HepG2 (cell line): ENCODE measurements at regions not wholly inside any gene's neighbourhood (a gene's known extent, or its start where the extent isn't known, plus 50 kb on each side); places are given as distances from the start of the nearest gene placed in this dataset.

Source experiments
- HES4 ChIP-seq: sonication (generic); formaldehyde crosslinking; IDR thresholded peaks from 2 replicates; pipeline ENCODE4 v1.9.0; 2021; ENCODE audit warnings: mild to moderate bottlenecking, missing genetic modification reagents, borderline replicate concordance
- KLF16 ChIP-seq, 2 experiments: sonication (generic) in 1 of 2; formaldehyde crosslinking in 1 of 2; IDR thresholded peaks; 2 replicates each; pipeline versions ENCODE4 v1.6.1 to v1.8.0; 2016 to 2023; ENCODE audit warnings: missing genetic modification reagents in 2 of 2, missing compliant biosample characterization in 1 of 2
- ZNF282 ChIP-seq: fragments of 450-650 bp; IDR thresholded peaks from 2 replicates; pipeline ENCODE4 v1.6.1; 2018; ENCODE audit not compliant: partially characterized antibody
- ZNF503 ChIP-seq: sonication (generic); formaldehyde crosslinking; IDR thresholded peaks from 2 replicates; pipeline ENCODE4 v1.4.0; 2020; ENCODE audit warnings: missing genetic modification reagents
- TF ChIP-seq, protein P1 (sequence below): sonication (generic); formaldehyde crosslinking; IDR thresholded peaks from 2 replicates; pipeline ENCODE4 v1.5.0; 2020; ENCODE audit warnings: mild to moderate bottlenecking, missing genetic modification reagents
- TF ChIP-seq, protein P2 (sequence below): sonication (generic); formaldehyde crosslinking; IDR thresholded peaks from 2 replicates; pipeline ENCODE4 v1.5.0; 2020; ENCODE audit warnings: mild to moderate bottlenecking, missing genetic modification reagents, moderate library complexity
- TF ChIP-seq, protein P3 (sequence below): sonication (generic); formaldehyde crosslinking; IDR thresholded peaks from 2 replicates; pipeline ENCODE4 v1.5.1; 2020; ENCODE audit warnings: mild to moderate bottlenecking, missing genetic modification reagents, moderate library complexity

- TF ChIP-seq, protein P1, sequence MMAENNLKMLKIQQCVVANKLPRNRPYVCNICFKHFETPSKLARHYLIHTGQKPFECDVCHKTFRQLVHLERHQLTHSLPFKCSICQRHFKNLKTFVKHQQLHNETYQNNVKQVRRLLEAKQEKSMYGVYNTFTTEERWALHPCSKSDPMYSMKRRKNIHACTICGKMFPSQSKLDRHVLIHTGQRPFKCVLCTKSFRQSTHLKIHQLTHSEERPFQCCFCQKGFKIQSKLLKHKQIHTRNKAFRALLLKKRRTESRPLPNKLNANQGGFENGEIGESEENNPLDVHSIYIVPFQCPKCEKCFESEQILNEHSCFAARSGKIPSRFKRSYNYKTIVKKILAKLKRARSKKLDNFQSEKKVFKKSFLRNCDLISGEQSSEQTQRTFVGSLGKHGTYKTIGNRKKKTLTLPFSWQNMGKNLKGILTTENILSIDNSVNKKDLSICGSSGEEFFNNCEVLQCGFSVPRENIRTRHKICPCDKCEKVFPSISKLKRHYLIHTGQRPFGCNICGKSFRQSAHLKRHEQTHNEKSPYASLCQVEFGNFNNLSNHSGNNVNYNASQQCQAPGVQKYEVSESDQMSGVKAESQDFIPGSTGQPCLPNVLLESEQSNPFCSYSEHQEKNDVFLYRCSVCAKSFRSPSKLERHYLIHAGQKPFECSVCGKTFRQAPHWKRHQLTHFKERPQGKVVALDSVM (CRISPR knock-in tag), result no peak
- TF ChIP-seq ZNF503 (CRISPR knock-in tag) (no peak), KLF16 (CRISPR knock-in tag; IDR thresholded peaks at IDR 0.05) (no peak), HES4 (no peak), ZNF282 (no peak)
- TF ChIP-seq, protein P2, sequence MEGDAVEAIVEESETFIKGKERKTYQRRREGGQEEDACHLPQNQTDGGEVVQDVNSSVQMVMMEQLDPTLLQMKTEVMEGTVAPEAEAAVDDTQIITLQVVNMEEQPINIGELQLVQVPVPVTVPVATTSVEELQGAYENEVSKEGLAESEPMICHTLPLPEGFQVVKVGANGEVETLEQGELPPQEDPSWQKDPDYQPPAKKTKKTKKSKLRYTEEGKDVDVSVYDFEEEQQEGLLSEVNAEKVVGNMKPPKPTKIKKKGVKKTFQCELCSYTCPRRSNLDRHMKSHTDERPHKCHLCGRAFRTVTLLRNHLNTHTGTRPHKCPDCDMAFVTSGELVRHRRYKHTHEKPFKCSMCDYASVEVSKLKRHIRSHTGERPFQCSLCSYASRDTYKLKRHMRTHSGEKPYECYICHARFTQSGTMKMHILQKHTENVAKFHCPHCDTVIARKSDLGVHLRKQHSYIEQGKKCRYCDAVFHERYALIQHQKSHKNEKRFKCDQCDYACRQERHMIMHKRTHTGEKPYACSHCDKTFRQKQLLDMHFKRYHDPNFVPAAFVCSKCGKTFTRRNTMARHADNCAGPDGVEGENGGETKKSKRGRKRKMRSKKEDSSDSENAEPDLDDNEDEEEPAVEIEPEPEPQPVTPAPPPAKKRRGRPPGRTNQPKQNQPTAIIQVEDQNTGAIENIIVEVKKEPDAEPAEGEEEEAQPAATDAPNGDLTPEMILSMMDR, result no peak
- TF ChIP-seq, protein P3, sequence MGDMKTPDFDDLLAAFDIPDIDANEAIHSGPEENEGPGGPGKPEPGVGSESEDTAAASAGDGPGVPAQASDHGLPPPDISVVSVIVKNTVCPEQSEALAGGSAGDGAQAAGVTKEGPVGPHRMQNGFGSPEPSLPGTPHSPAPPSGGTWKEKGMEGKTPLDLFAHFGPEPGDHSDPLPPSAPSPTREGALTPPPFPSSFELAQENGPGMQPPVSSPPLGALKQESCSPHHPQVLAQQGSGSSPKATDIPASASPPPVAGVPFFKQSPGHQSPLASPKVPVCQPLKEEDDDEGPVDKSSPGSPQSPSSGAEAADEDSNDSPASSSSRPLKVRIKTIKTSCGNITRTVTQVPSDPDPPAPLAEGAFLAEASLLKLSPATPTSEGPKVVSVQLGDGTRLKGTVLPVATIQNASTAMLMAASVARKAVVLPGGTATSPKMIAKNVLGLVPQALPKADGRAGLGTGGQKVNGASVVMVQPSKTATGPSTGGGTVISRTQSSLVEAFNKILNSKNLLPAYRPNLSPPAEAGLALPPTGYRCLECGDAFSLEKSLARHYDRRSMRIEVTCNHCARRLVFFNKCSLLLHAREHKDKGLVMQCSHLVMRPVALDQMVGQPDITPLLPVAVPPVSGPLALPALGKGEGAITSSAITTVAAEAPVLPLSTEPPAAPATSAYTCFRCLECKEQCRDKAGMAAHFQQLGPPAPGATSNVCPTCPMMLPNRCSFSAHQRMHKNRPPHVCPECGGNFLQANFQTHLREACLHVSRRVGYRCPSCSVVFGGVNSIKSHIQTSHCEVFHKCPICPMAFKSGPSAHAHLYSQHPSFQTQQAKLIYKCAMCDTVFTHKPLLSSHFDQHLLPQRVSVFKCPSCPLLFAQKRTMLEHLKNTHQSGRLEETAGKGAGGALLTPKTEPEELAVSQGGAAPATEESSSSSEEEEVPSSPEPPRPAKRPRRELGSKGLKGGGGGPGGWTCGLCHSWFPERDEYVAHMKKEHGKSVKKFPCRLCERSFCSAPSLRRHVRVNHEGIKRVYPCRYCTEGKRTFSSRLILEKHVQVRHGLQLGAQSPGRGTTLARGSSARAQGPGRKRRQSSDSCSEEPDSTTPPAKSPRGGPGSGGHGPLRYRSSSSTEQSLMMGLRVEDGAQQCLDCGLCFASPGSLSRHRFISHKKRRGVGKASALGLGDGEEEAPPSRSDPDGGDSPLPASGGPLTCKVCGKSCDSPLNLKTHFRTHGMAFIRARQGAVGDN (CRISPR knock-in tag), result no peak
Observed at GRCh38 chr14:83814896-83815295, 1715.0 kb upstream of the FLRT2 start (continued).
